GM21576 (cell line): ENCODE measurements at regions not wholly inside any gene's neighbourhood (a gene's known extent, or its start where the extent isn't known, plus 50 kb on each side); places are given as distances from the start of the nearest gene placed in this dataset.

ENCODE experiments used
- ATAC-seq: cut with Tn5 transposase; IDR thresholded peaks from one replicate; pipeline ENCODE4 v1.9.1; 2021; ENCODE audit warnings: mild to moderate bottlenecking, moderate library complexity; ENCODE audit not compliant: unreplicated experiment

DNA sequence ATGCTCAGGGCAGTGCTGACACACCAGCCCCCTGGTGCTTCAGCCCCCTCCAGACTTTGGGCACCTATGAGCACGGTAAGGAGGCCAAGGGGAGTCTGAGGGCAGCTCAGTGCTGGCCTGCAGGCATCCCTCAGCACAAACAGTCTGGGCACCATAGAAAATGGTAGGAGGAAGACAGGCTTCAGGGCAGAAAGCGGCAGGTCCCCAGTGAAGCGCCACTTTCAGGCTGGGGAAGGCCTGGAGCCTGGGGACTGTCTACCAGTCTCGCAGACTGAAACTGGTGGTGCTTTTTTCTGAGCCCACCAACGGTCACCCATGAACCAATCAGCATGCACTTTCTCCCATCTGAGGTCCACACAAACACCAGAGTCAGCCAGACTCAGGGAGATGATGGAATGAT, 1074.7 kb downstream of the PCDH18 start:
- ATAC-seq = no peak

DNA sequence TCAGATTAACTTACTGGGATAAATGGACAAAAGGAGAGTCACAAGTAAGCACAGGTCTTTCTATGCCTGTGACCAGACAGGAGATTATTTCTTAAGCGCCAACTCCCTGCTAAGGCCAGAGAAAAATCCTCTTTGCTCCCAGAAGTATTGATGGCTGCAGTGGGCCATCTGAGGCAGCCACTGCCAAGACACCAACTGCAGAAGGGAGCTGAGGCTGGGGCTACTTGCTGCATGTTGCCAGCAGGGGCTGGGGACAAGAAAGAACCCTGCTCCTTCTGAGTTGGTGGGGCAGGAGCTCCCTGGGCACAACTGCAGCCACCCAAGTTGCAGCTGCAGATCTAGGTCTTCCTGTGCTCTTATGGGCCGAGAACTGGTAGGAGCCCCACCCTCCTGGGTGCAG, 1075.3 kb downstream of the PCDH18 start:
- ATAC-seq = no peak

DNA sequence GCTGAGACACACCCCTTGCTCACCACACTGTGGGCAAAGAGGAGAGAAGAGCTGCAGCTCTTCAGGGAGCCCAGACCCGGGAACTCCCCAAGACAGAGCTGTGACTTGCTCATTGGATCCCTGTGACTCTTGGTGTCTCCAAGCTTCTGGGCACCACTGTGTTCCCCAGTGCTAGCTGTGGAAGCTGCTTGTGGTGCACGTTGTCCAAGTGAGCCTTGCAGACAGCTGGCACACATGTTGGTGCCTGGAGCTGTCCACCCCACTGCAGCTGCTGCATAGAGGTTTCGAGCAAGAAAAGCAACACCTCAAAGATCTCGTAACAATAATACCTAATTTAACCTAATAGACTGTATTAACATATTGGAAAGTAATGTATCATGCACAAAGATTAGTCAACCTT, 1089.3 kb downstream of the PCDH18 start:
- no peak for ATAC-seq

DNA sequence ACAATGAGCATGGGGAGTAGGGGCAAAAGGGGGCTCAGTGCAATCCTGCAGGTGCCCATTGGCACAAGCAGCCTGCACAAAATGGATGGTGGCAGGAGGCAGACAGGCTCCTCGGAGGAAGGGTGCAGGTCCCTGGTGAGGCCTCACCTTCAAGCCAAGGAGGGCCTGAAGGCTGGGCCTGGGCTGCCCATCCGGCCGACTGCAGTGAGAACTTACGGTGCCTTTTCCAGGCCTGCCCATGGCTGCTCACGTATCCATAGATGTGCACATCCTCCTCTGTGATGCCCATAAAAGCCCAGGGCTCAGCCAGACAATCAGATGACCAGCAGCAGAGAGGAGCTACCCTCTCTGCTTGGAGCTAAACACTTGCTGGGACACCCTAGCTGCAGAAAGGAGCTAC, 1089.8 kb downstream of the PCDH18 start:
- no peak for ATAC-seq

DNA sequence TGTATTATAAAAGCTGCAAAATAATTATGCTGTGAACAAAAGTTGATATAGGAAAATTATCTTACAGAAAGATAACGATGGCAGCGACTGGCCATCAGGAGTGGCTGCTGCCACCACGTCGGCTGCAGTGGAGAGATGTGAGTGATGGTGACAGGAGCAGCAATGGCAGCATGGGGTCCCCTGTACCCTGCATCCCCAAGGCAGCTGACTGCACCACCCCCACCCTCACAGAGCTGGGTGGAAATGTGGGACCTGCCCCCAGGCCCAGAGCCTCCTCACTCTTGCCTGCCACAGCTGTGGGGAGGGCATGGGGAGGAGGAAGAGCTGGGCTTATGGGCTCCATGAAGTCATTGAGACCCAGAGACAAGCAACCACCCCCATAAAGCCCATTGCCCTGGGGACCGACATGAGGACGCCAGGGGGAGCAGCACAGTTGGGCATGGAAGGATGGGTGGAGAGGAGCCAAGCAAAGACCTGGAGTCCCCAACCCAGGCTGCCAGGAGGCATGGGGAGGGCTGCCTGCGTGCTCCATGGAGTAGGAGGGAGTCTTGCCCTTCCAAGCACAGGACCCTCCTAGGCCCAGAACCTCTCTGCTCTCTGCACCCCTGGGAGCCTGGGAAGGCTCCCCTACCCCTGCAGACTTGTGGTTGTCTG, 1090.5 kb downstream of the PCDH18 start:
- ATAC-seq = no peak

DNA sequence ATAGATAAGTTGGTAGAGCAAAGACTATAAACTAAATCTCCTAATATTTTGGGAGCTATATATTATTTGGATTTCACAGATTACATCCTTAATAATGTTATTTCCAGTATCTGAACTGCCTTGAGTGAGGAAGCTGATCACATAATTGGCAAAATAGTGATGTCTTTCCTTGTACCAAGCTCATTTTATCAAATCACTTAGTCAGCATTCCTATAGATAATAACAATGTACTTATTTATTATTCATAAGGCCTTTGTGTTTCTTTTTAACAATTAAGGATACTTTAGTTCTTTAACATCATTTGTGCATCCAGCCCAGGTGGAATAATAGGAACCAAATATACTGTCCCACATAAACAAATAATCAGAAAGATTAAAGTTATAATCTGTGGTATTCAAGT, 1093.6 kb downstream of the PCDH18 start:
- no peak for ATAC-seq

DNA sequence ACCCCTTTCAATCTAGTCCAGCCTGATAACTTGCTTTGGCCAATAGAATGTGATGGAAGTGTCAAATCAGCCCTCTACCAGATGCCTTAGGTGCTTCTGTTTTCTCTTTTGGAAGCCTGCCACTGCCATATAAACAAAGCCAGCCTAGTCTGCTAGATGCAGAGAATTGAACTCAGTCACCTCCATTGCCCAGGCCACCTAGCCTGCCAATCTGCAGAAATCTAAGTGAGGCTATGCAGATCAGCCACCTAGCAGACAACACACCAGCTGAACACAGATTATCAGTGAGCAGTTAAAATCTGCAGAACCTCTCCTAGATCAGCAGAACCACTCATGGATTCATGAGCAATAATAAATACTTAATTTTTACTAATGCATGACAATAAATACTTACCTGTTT, 1108.2 kb downstream of the PCDH18 start:
- ATAC-seq = no peak

DNA sequence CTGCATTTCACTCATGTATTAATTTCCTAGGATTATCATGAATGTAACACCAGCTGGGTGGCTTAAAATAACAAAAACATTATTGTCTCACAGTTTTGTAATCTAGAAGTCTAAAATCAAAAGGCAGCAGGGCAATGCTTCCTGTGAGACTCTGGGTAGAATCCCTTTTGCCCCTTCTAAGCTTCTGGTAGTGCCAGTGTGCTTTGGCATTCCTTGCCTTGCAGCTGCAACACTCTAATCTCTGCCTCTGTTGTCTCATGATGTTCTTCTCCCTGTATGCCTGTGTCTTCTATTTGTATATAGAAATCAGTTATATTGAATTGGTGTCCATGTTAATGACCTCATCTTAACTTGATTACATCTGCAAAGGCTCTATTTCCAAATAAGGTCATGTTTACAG, 1117.3 kb downstream of the PCDH18 start:
- no peak for ATAC-seq

DNA sequence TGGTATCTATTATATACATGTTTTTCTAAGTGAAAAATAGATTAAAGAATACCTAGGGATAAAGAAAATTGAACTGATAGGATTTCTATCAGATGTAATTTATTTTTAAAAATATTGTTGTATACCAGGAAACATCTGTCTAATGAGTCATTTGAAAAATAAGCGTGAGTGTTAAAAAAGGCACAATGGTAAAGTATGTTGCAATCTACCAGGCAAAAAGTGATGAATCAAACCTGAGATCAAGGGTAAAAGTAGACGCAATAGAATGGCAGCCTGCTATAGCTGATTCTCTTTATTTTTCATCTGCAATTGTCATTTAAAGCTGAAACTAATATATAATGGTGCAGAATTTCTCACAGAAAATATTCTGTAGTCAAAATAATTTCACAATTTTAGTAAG, 1119.6 kb downstream of the PCDH18 start:
- ATAC-seq = no peak

DNA sequence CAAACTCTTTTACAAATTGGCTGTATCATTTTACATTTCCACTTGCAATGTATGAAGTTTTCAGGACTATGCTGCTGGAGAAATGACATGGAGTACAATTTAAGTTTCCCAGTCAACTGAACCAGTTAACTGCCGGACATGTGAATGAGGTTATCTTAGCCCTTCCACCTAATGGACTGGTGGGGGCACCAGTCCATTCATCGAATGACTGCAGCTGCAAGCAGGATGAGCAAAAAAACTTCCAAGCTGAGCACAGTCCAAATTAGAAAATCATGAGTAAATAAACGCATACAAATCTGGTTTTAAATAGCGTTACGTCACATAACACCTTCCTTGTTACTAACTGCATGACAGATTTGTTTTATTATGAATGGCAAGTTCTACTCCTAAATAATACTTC, 1131.5 kb downstream of the PCDH18 start:
- ATAC-seq = no peak

DNA sequence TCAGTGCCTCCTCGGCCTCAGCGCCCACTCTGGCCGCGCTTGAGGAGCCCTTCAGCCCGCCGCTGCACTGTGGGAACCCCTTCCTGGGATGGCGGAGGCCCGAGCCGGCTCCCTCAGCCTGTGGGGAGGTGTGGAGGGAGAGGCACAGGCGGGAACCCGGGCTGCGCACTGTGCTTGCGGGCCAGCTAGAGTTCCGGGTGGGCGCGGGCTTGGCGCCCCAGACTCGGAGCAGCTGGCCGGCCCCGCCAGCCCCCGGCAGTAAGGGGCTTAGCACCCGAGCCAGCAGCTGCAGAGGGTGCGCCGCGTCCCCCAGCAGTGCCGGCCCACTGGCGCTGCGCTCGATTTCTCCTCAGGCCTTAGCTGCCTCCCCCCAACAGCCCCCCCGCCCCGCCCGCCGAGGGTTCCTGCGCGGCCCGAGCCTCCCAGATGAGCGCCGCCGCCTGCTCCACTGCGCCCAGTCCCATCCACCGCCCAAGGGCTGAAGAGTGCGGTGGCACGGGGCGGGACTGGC, 1137.0 kb downstream of the PCDH18 start:
- ATAC-seq = no peak

DNA sequence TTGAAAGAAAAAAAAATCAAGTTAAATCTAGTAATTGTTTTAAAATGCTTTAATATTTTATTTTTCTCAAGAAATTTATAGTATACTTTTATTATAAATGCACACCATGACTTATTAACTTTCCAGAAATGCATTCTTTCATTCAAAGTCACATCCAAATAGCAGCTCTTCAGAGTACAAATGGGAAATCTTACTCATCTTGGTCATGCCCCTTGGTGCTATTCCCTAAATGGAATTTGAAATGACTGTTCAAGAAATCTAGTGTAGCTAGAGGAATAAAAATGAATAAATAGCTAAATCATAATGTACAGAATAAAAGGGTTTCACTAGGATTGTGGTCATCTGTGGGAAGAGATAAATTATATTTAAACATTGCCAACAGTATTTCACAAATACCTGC, 1139.7 kb downstream of the PCDH18 start:
- no peak for ATAC-seq

DNA sequence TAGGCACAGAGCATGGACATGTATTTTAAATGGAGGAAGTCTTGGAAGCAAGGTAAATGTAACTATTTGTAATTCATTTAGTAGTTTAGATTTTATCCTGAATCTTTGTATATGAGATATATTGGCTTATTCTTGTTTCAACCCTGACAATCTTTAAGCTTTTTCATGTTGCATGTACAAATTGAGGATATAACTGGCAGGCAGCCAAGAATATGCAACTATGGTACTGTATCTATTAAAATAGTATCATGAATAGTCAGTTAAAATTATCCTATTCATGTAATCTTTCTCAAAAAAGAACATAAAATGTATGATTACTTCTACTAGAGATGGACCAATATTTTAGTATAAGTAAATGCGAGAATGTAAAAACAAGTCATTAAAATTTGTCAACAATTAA, 1141.5 kb downstream of the PCDH18 start:
- no peak for ATAC-seq

DNA sequence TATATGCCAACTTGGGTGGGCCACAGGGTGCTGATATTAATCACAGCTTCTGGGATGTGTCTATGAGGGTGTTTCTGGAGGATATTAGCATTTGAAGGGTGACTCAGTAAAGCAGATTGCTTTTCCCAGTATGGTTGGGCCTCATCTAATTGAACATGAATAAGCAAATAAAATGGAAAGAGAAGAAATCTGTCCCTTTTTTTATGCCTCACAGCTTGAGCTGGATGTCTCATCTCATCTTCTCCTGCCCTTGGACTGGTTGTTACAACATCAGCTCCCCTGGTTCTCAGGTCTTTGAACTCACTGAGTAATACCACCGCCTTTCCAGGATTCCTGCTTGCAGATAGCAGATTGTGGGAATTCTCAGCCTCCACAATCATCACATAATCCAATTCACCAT, 1149.2 kb downstream of the PCDH18 start:
- no peak for ATAC-seq

DNA sequence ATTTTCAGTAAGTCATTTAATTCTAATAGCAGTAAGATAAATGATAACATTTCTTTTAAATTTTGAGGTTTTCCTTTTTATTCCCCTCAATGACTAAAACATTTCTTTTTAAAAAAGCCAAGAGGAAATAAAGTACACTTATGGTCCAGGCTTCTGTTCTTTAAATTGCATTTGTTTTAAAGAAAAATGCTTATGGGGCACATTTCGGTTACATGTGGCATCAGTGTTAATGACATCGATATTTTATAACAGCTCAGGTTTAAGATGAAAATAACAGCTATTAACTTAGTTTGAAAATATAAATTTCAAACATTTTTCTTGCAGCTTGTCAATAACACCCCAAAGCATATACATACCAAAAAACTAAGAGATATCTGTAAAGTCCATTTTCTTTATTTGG, 1161.1 kb downstream of the PCDH18 start:
- ATAC-seq = no peak

DNA sequence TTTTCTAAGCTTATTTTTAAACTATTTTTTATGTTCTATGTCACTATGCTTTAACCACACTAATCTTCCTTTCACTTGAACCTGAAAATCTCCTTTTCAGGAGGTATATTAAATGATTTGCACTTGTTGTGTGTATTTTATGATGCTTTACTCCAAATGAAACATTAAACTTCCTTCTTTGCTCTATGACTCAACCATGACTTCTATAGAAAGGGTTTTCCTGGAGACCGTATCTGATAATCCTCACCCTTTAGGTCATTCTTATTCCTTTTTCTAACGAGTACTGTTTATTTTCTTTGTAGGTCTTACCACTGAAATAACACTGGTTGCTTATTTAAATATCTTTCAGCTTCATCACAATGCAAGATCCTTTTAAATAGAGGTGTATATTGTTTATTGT, 1163.2 kb downstream of the PCDH18 start:
- ATAC-seq = no peak

DNA sequence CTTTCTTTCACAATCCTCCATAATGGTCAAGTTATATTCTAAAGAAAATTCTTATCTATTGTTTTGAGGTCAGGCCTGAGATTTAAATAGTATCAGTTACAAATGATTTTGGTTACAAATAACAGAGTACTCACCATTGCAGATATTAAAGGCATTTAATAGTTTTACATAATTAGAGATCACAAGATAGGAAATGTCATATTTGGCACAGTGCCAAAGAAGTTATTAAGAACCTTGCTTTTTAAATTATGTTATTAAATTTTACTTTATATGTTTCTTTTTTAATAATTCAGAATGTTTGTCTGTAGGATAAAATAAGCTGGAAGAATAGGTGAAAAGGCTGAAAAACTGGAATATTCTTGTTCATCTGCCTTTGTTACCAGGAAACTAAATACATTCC, 1174.7 kb downstream of the PCDH18 start:
- ATAC-seq = no peak

DNA sequence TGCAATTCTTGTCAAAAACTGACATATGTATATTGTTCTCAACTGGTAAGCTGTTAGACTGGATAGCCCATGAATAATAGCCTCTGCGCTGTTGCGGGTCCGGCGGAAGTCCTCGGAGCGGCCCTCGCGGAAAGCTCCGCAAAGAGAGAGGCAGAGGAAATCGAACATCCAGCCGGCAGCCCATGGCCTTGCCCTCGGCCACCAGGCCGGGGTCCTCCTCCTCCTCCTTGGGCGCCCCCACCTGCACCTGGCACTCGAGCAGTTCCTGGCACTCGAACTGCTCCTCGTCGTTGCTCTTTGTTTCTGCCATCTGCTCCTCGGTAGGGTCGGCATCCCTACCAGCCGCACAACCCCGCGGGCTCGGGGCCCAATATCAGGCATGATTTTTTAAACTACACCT, 1176.3 kb downstream of the PCDH18 start:
- ATAC-seq = no peak

DNA sequence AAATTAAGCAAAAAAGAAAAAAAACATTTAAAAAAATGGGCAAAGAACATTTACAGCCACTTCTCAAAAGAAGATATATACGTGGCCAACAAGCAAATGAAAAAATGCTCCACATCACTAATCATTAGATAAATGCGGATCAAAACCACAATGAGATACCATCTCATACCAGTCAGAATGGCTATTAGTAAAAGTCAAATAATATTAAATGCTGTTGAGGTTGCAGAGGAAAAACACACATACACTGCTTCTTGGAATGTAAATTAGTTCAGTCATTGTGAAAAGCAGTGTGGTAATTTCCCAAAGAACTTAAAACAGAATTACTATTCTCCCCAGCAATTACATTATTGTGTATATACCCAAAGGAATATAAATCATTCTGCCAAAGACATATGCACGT, 1189.0 kb downstream of the PCDH18 start:
- ATAC-seq = no peak

DNA sequence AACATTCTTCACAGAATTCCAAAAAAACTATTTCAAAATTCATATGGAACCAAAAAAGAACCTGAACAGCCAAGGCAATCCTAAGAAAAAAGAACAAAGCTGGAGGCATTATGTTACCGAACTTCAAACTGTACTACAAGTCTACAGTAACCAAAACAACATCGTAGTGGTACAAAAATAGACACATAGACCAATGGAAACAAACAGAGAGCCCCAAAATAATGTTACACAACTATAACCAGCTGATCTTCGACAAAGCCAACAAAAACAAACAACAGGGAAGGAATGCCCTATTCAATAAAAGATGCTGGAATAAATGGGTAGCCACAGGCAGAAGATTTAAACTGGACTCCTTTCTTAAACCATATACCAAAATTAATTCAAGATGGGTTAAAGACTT, 1189.6 kb downstream of the PCDH18 start:
- ATAC-seq = no peak

DNA sequence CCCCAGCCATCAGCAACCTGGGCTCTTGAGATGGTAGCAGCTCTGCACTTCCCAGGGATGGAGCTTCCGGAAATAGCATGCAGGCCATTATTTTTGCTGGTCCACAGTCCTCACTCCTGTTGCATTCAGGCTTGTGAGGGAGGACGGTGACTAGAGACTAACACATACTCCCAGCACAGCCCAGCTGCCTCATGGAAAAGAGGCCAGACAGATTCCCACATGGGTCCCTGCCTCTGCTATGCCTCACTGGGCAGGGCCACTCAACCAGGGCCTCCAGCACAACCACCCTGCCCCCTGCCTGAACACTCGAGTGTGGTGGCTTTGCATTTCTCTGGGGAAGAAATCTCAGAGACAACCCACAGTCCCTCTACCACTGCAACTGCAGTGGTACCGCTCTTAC, 1195.1 kb downstream of the PCDH18 start:
- ATAC-seq = no peak

DNA sequence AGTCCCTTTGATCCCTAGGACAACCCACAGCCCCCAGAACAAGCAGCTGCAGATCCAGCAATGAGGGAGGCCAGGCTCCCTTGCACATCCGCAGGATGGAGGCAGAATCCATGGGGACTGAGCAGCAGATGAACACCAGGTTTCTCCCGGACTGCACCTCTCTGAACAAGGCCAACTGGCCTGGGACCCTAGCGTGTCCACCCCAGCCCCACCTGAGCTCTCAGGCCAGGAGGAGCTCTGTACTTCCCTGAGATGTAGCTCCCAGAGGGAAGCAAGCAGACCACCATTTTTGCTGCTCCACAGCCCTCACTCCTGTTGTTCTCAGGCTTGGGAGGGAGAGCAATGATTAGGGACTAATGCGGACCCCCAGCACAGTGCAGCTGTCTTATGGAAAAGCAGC, 1195.8 kb downstream of the PCDH18 start:
- no peak for ATAC-seq

DNA sequence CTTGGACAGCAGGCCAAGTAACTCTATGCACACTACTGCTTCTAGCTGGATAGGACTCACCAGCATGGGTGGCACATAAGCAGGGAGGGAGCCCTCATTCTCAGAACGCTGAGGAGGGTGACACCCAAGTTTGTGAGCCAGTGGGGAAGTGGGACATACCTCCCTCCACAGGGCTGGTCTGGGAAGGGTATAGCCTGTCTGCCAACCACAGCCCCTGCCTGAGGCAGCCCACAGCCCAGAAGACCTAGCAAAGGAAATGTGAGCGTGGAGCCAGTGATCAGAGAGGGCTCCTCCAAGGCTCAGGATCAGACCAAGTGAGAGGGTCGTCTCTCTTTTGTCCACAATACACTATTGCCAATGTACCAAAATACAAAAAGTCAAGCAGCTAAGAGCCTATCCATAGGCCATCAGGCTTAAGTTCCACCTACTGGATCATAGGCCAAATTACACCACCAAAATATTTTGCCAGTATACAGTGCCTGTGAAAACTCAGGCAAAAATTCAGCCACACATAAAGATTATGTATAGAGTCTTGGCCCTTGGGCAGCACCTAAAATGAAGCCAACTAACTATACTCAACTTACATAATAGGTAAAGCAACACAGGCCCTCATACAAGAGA, 1203.1 kb downstream of the PCDH18 start:
- ATAC-seq = no peak
